ENCODE measurements at regions not wholly inside any gene's neighbourhood (a gene's known extent, or its start where the extent isn't known, plus 50 kb on each side); places are given as distances from the start of the nearest gene placed in this dataset.

DNA sequence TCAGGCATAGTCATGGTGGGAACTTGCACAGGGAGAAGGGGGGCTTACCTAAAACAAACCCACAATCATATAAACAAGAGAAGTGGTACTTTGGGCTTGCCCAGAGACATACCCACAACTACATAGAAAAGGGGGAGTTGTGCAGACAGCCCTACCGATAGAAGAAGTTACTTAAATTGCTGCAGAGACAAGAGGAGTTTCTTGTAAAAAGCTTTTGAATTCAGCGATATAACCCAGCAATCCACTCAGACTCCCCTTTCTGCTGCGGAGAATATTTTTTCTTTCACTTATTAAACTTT lies 164.0 kb upstream of the ETV3 start:
- TF ChIP-seq, protein P1, sequence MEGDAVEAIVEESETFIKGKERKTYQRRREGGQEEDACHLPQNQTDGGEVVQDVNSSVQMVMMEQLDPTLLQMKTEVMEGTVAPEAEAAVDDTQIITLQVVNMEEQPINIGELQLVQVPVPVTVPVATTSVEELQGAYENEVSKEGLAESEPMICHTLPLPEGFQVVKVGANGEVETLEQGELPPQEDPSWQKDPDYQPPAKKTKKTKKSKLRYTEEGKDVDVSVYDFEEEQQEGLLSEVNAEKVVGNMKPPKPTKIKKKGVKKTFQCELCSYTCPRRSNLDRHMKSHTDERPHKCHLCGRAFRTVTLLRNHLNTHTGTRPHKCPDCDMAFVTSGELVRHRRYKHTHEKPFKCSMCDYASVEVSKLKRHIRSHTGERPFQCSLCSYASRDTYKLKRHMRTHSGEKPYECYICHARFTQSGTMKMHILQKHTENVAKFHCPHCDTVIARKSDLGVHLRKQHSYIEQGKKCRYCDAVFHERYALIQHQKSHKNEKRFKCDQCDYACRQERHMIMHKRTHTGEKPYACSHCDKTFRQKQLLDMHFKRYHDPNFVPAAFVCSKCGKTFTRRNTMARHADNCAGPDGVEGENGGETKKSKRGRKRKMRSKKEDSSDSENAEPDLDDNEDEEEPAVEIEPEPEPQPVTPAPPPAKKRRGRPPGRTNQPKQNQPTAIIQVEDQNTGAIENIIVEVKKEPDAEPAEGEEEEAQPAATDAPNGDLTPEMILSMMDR (IDR thresholded peaks at IDR 0.05) = no peak
- TF ChIP-seq ZFX (IDR thresholded peaks at IDR 0.05; ENCODE audit: borderline replicate concordance) = no peak

All from 22Rv1 (cell line).